Mucosa of descending colon (tissue), 3 donors: ENCODE measurements at regions not wholly inside any gene's neighbourhood (a gene's known extent, or its start where the extent isn't known, plus 50 kb on each side); places are given as distances from the start of the nearest gene placed in this dataset.

Experiments
- ATAC-seq: fragments of 200-7000 bp; cut with Tn5 transposase; one replicate; pipeline ENCODE4 v1.9.1; 2020; ENCODE audit warnings: mild to moderate bottlenecking, moderate library complexity
- DNase-seq, 3 donors: peaks; one replicate each; pipeline ENCODE4 v3.0.0-alpha.2; 2020
- H3K36me3 ChIP-seq: fragments of 200-600 bp; one replicate; pipeline ENCODE4 v1.8.0; 2021; ENCODE audit warnings: low read depth, mild to moderate bottlenecking
- H3K4me1 ChIP-seq: fragments of 200-600 bp; one replicate; pipeline ENCODE4 v1.8.0; 2021; ENCODE audit warnings: low read depth, mild to moderate bottlenecking
- H3K4me3 ChIP-seq: fragments of 200-600 bp; one replicate; pipeline ENCODE4 v1.8.0; 2021; ENCODE audit warnings: mild to moderate bottlenecking
- H3K9me3 ChIP-seq: fragments of 200-600 bp; one replicate; pipeline ENCODE4 v1.8.0; 2021; ENCODE audit warnings: mild to moderate bottlenecking
- intact Hi-C, 2 donors: fragments of 100-400 bp; cut with DNase I in 1 of 2; cut with micrococcal nuclease in 1 of 2; formaldehyde crosslinking; loops; one replicate each; pipeline versions ENCODE4 v1.11.0 to v1.11.1; 2022; cut with DNase I, micrococcal nuclease
- TF ChIP-seq, protein P1 (sequence below): fragments of 200-600 bp; IDR thresholded peaks from one replicate; pipeline ENCODE4 v1.8.0; 2022; ENCODE audit warnings: antibody characterized with exemption, mild to moderate bottlenecking
- donor health status: DM: no; HTN: no; CAD: no; lungs with moderate emphysema.
- donor health status: DM: no; HTN: no; CAD: no.
- donor health status: DM: no; HTN: yes; CAD: no.

DNA sequence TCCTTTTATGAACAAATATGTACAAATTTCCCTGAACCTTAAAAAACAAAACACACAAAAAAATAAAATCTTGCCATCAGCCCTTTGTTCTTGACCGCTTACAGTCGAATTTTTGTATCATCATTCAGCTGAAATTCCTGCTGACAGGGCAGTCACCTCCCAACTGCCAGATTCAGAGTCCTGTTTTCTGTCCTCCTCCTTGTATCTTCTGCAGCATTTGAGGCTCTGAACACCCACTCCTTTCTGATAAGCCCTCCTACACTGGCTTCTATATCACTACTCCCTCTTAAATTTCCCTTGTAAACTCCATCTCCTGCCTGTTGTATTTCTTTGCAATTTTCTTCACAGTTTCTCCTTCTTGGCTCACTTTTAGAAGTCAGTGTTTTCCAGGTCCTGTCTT, 77.8 kb upstream of the CCN6 start:
- intact Hi-C loops: no loop called here
- DNase-seq (no peak), ATAC-seq (no peak)
- Histone ChIP-seq H3K4me1 (no peaks in the 10 kb centered on the region), H3K4me3 (no peak overlapping the region), H3K36me3 (no peaks in the 10 kb centered on the region), H3K9me3 (no peaks in the 10 kb centered on the region)
- TF ChIP-seq, protein P1, sequence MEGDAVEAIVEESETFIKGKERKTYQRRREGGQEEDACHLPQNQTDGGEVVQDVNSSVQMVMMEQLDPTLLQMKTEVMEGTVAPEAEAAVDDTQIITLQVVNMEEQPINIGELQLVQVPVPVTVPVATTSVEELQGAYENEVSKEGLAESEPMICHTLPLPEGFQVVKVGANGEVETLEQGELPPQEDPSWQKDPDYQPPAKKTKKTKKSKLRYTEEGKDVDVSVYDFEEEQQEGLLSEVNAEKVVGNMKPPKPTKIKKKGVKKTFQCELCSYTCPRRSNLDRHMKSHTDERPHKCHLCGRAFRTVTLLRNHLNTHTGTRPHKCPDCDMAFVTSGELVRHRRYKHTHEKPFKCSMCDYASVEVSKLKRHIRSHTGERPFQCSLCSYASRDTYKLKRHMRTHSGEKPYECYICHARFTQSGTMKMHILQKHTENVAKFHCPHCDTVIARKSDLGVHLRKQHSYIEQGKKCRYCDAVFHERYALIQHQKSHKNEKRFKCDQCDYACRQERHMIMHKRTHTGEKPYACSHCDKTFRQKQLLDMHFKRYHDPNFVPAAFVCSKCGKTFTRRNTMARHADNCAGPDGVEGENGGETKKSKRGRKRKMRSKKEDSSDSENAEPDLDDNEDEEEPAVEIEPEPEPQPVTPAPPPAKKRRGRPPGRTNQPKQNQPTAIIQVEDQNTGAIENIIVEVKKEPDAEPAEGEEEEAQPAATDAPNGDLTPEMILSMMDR: no peak

DNA sequence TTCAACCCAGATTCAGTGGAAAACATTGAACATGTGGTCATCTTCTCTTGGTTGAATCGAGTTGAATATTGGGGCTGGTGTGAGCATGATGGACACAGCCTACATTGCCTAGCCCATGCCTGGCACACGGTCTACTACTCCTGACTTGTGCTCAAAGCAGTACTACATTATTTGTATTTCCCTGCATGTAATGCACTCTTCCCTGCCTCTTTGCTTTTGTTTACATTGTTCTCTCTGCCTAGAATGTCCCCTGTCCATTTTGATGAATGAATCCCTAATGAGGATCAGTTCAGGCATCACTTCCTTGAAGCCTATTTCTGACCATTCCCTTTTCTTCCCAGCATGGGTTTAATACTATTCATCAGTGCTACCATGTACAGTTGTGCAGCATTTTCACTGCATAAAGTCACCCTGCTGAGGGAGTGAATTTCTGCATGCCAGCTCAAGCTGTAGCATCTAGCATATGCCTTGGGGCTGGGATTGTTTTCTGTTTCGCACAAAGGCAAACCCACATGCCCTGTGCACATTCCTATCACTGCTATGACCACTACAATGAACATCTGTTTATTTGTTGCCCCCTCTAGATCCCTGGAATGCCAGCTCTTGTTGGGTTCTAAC, 75.3 kb upstream of the CCN6 start:
- Histone ChIP-seq H3K4me3 (no peak overlapping the region), H3K36me3 (no peaks in the 10 kb centered on the region), H3K4me1 (no peaks in the 10 kb centered on the region), H3K9me3 (no peaks in the 10 kb centered on the region)
- TF ChIP-seq, protein P1: no peak
- no peak for DNase-seq
- intact Hi-C loops: no loop called here
- no peak for ATAC-seq

DNA sequence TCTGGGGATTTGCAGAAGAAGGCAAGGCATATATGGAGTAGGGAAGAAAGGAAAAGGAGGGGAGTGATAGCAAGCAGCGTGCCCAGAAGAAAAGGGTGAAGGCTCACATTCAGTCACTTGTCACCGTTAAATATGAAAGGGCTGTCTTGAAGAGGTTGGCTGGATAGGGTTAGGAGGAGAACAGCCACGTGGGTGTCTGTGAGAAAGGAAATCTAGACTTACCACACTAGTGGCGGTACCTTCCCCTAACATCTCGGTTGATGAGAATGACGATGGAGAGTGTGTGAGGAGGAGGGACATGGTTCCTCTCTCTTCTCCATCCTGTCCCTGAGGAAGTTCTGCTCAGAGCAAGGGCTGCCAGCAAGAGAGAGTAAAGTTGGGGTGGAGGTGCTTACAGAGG, 74.3 kb upstream of the CCN6 start:
- Histone ChIP-seq H3K4me3 (no peak overlapping the region), H3K4me1 (no peaks in the 10 kb centered on the region), H3K36me3 (no peaks in the 10 kb centered on the region), H3K9me3 (no peaks in the 10 kb centered on the region)
- intact Hi-C loops: no loop called here
- ATAC-seq (no peak), DNase-seq (no peak)
- TF ChIP-seq, protein P1: no peak

DNA sequence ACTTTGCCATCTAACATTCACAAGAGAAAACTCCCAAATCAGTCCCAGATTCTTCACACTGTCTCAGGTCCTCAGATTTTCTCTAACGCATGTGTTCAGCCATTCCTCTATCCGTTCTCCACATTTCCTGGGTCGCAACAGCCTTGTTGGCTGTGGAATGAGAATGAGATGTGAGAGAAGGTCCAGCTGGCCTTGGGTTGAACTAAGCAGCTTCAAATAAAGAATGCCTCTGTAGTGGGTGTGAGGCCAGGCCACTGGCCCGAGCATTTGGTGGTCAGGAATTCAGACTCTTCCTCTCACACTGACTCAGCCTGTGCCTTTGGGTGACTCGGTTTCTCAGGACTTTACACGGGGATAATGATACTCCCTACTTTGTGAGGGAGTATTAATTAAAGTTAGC, 73.8 kb upstream of the CCN6 start:
- no peaks in the 10 kb centered on the region for H3K9me3 ChIP-seq
- no peak for DNase-seq
- H3K4me3 ChIP-seq: no peak overlapping the region
- intact Hi-C loops: no loop called here
- no peaks in the 10 kb centered on the region for H3K36me3 ChIP-seq
- H3K4me1 ChIP-seq: no peaks in the 10 kb centered on the region
- ATAC-seq: peak; percentile 57
- TF ChIP-seq, protein P1: no peak

DNA sequence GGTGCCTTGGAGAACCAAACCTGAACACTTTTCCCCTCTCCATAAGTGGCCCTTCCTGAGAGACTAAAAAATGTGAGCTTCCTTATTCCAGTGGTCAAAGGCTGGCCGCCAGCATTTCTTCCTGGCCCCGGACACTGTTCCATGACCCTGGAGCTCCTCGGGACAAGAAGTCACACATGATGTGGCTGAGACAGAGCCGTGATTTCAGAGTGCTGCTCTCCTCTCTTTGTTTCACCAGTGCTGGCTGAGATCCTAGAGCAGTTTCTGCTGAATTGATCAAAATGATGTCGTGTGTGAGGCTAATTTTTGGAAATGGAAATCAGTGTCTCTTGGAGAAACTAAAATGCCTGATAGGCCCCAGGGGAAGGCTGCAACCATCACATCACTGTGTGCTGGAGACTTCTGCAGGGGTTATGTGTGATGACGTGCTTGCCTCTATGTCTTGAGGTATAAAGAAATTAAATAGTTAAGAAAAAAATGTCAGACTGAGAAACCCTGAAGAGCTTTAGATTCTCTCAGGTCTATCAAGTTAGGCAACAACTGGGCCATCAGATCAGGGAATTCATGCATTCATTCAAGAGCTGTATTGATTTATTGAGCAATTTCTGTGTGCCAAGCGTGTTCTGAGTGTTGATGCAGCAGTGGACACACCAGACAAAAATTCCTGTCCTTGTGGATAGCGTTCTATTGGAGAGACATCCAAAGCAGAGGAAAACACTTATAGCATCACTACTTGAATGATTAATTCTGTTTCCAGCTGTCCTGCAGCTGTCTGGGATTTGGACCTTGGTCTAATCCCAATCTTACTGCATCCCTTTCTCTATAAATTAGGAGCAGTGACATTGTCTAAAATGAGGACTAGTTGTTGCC, 72.7 kb upstream of the CCN6 start:
- H3K4me3 ChIP-seq: no peak overlapping the region
- TF ChIP-seq, protein P1: no peak
- H3K4me1 ChIP-seq: no peaks in the 10 kb centered on the region
- DNase-seq (no peak), ATAC-seq (no peak)
- H3K9me3 ChIP-seq: no peaks in the 10 kb centered on the region
- intact Hi-C loops: no loop called here
- no peaks in the 10 kb centered on the region for H3K36me3 ChIP-seq
